ENCODE measurements at regions not wholly inside any gene's neighbourhood (a gene's known extent, or its start where the extent isn't known, plus 50 kb on each side); places are given as distances from the start of the nearest gene placed in this dataset.

- Histone ChIP-seq H3K23ac (ENCODE audit: insufficient read length) (no peak overlapping the region), H2AFZ (ENCODE audit: low read length) (no peak overlapping the region), H2BK20ac (ENCODE audit: low read length) (no peak overlapping the region), H4K20me1 (replicated peaks in 1 of 2; ENCODE audit: control insufficient read depth in 1 of 2, insufficient read depth in 2 of 2, low read length in 2 of 2) (no peaks in the 10 kb centered on the region), H2AK5ac (ENCODE audit: low read depth, low read length) (no peak overlapping the region), H3K9me3 (ENCODE audit: insufficient read depth in 2 of 2, low read depth in 1 of 2, low read length in 1 of 2) (no peaks in the 10 kb centered on the region), H3K18ac (ENCODE audit: extremely low read depth, low read length) (no peak overlapping the region), H3K79me1 (ENCODE audit: low read depth, low read length) (no peaks in the 10 kb centered on the region), H3K4me3 (ENCODE audit: extremely low read depth in 1 of 4, insufficient read depth in 2 of 4, low read depth in 3 of 4, low read length in 4 of 4) (no peak overlapping the region), H3K4ac (replicated peaks; ENCODE audit: insufficient read length, low read depth, low read length) (no peak overlapping the region), H4K8ac (ENCODE audit: extremely low read depth, insufficient read depth, low read length) (no peak overlapping the region), H3K4me2 (ENCODE audit: insufficient read depth in 1 of 2, low read depth in 2 of 2, low read length in 2 of 2) (no peak overlapping the region), H3K56ac (replicated peaks; ENCODE audit: insufficient read length, low read depth, low read length) (no peak overlapping the region), H2BK15ac (ENCODE audit: low read length) (no peak overlapping the region), H3K79me2 (ENCODE audit: control insufficient read depth in 1 of 2, insufficient read depth in 2 of 2, low read length in 2 of 2) (no peaks in the 10 kb centered on the region), H4K5ac (ENCODE audit: insufficient read length, low read depth, low read length) (no peak overlapping the region), H3K27me3 (replicated peaks in 1 of 4; ENCODE audit: control insufficient read depth in 3 of 4, extremely low read depth in 1 of 4, insufficient read depth in 3 of 4, low read length in 3 of 4) (peaks cover 0 to under 1% (median 0%) of the 10 kb centered on the region in 4 experiments; a peak in 1 of 7 replicates), H3K27ac (ENCODE audit: low read depth, low read length) (no peak overlapping the region), H2BK120ac (replicated peaks; ENCODE audit: low read depth, low read length) (no peak overlapping the region), H3K9ac (replicated peaks in 1 of 4; ENCODE audit: extremely low read depth in 1 of 4, low read depth in 3 of 4, low read length in 3 of 4) (no peak overlapping the region), H3K23me2 (ENCODE audit: low read depth, low read length) (no peaks in the 10 kb centered on the region), H3K4me1 (replicated peaks in 1 of 4; ENCODE audit: control insufficient read depth in 3 of 4, insufficient read depth in 4 of 4, low read length in 3 of 4) (no peaks in the 10 kb centered on the region), H4K91ac (replicated peaks; ENCODE audit: insufficient read length, low read length) (no peak overlapping the region), H2BK12ac (ENCODE audit: low read depth, low read length) (no peak overlapping the region), H3K14ac (ENCODE audit: insufficient read length) (no peak overlapping the region), H2BK5ac (ENCODE audit: low read depth, low read length) (no peak overlapping the region), H3K36me3 (ENCODE audit: control insufficient read depth in 2 of 4, insufficient read depth in 4 of 4, low read length in 3 of 4) (no peaks in the 10 kb centered on the region)
- FAIRE-seq (no peak), DNase-seq (ENCODE audit: low read depth in 1 of 2, low spot score in 2 of 2) (no peak)
- WGBS, 2 experiments (ENCODE audit: extremely low coverage in 1 of 2, insufficient coverage in 1 of 2, insufficient read length in 1 of 2, insufficient replicate concordance in 2 of 2, low coverage in 1 of 2, low lambda C conversion rate in 2 of 2, missing lambda C conversion rate in 1 of 2), result 88% methylated on average over 1 of the region's 1 CpG; no CpG with 5 or more reads in 1 of the 2 experiments
- TF ChIP-seq CBX5 (IDR thresholded peaks at IDR 0.05; ENCODE audit: low read depth, low read length) (no peak), NRF1 (IDR thresholded peaks at IDR 0.05; ENCODE audit: low read depth, low read length) (no peak), BACH1 (IDR thresholded peaks at IDR 0.05; ENCODE audit: low read length) (no peak), TAF1 (IDR thresholded peaks at IDR 0.05; ENCODE audit: low read depth, low read length) (no peak)
- CTCF ChIA-PET (ENCODE audit: partially characterized antibody), result interaction anchor here (5.3 kb wide), 1 partner anchor 17 kb away, joined by 20 read pairs; no protein-coding TSS in a partner anchor
- POLR2A ChIA-PET (ENCODE audit: partially characterized antibody), result no interaction called here
Measured at GRCh38 chr3:150256318-150256717, 151.8 kb upstream of the TSC22D2 start.
